ENCODE measurements at regions not wholly inside any gene's neighbourhood (a gene's known extent, or its start where the extent isn't known, plus 50 kb on each side); places are given as distances from the start of the nearest gene placed in this dataset.

- no peak overlapping the region for H2AFZ ChIP-seq (ENCODE audit: low read depth, low read length)
- no peaks in the 10 kb centered on the region for H3K4me1 ChIP-seq (ENCODE audit: insufficient read depth, low read length)
- H3K4me3 ChIP-seq (ENCODE audit: low read length), result no peak overlapping the region
- H3K9me3 ChIP-seq (ENCODE audit: low read length), result no peaks in the 10 kb centered on the region
- H3K36me3 ChIP-seq (ENCODE audit: insufficient read depth, low read length), result no peaks in the 10 kb centered on the region
- H3K27me3 ChIP-seq (ENCODE audit: insufficient read depth, low read length), result peaks cover 4% of the 10 kb centered on the region
These were observed 145.0 kb downstream of the AACS start for GRCh38 chr12:125210104-125210755.

GRCh38 chr12:125211464-125211863 lies 146.2 kb downstream of the AACS start:
- Histone ChIP-seq H3K27me3 (ENCODE audit: insufficient read depth, low read length) (peaks cover 4% of the 10 kb centered on the region), H2AFZ (ENCODE audit: low read depth, low read length) (no peak overlapping the region), H3K36me3 (ENCODE audit: insufficient read depth, low read length) (no peaks in the 10 kb centered on the region), H3K9me3 (ENCODE audit: low read length) (no peaks in the 10 kb centered on the region), H3K4me1 (ENCODE audit: insufficient read depth, low read length) (no peaks in the 10 kb centered on the region), H3K4me3 (ENCODE audit: low read length) (no peak overlapping the region)

- no peaks in the 10 kb centered on the region for H3K36me3 ChIP-seq (ENCODE audit: insufficient read depth, low read length)
- no peak overlapping the region for H2AFZ ChIP-seq (ENCODE audit: low read depth, low read length)
- H3K27me3 ChIP-seq (ENCODE audit: insufficient read depth, low read length), result no peaks in the 10 kb centered on the region
- H3K4me3 ChIP-seq (ENCODE audit: low read length), result no peak overlapping the region
- H3K9me3 ChIP-seq (ENCODE audit: low read length), result no peaks in the 10 kb centered on the region
- no peaks in the 10 kb centered on the region for H3K4me1 ChIP-seq (ENCODE audit: insufficient read depth, low read length)
These were observed 149.1 kb downstream of the AACS start for GRCh38 chr12:125214289-125214688.

- no peaks in the 10 kb centered on the region for H3K9me3 ChIP-seq (ENCODE audit: low read length)
- no peak overlapping the region for H3K4me3 ChIP-seq (ENCODE audit: low read length)
- H3K27me3 ChIP-seq (ENCODE audit: insufficient read depth, low read length), result no peaks in the 10 kb centered on the region
- H3K36me3 ChIP-seq (ENCODE audit: insufficient read depth, low read length), result no peaks in the 10 kb centered on the region
- H3K4me1 ChIP-seq (ENCODE audit: insufficient read depth, low read length), result no peaks in the 10 kb centered on the region
- no peak overlapping the region for H2AFZ ChIP-seq (ENCODE audit: low read depth, low read length)
These were observed 151.5 kb downstream of the AACS start for GRCh38 chr12:125216756-125217155.

- Histone ChIP-seq H2AFZ (ENCODE audit: low read depth, low read length) (no peak overlapping the region), H3K36me3 (ENCODE audit: insufficient read depth, low read length) (no peaks in the 10 kb centered on the region), H3K4me1 (ENCODE audit: insufficient read depth, low read length) (no peaks in the 10 kb centered on the region), H3K27me3 (ENCODE audit: insufficient read depth, low read length) (no peaks in the 10 kb centered on the region), H3K4me3 (ENCODE audit: low read length) (no peak overlapping the region), H3K9me3 (ENCODE audit: low read length) (no peaks in the 10 kb centered on the region)
These were observed 152.1 kb downstream of the AACS start for GRCh38 chr12:125217308-125217707.

- Histone ChIP-seq H3K9me3 (ENCODE audit: low read length) (no peaks in the 10 kb centered on the region), H3K4me3 (ENCODE audit: low read length) (no peak overlapping the region), H3K36me3 (ENCODE audit: insufficient read depth, low read length) (no peaks in the 10 kb centered on the region), H3K4me1 (ENCODE audit: insufficient read depth, low read length) (no peaks in the 10 kb centered on the region), H3K27me3 (ENCODE audit: insufficient read depth, low read length) (no peaks in the 10 kb centered on the region), H2AFZ (ENCODE audit: low read depth, low read length) (no peak overlapping the region)
These were observed 153.7 kb downstream of the AACS start for GRCh38 chr12:125218952-125219351.

- no peaks in the 10 kb centered on the region for H3K9me3 ChIP-seq (ENCODE audit: low read length)
- H3K27me3 ChIP-seq (ENCODE audit: insufficient read depth, low read length), result no peaks in the 10 kb centered on the region
- no peak overlapping the region for H2AFZ ChIP-seq (ENCODE audit: low read depth, low read length)
- H3K36me3 ChIP-seq (ENCODE audit: insufficient read depth, low read length), result no peaks in the 10 kb centered on the region
- no peak overlapping the region for H3K4me3 ChIP-seq (ENCODE audit: low read length)
- H3K4me1 ChIP-seq (ENCODE audit: insufficient read depth, low read length), result no peaks in the 10 kb centered on the region
These were observed 155.4 kb downstream of the AACS start for GRCh38 chr12:125220404-125221273.

- no peaks in the 10 kb centered on the region for H3K36me3 ChIP-seq (ENCODE audit: insufficient read depth, low read length)
These were observed 156.4 kb downstream of the AACS start for GRCh38 chr12:125221602-125222001.

GRCh38 chr12:125222876-125223275 lies 157.6 kb downstream of the AACS start:
- H2AFZ ChIP-seq (ENCODE audit: low read depth, low read length), result no peak overlapping the region
- no peaks in the 10 kb centered on the region for H3K27me3 ChIP-seq (ENCODE audit: insufficient read depth, low read length)
- no peaks in the 10 kb centered on the region for H3K9me3 ChIP-seq (ENCODE audit: low read length)
- H3K4me3 ChIP-seq (ENCODE audit: low read length), result no peak overlapping the region
- H3K4me1 ChIP-seq (ENCODE audit: insufficient read depth, low read length), result no peaks in the 10 kb centered on the region
- H3K36me3 ChIP-seq (ENCODE audit: insufficient read depth, low read length), result no peaks in the 10 kb centered on the region

More at GRCh38 chr12:125221602-125222001, 156.4 kb downstream of the AACS start:
- H3K4me3 ChIP-seq (ENCODE audit: low read length), result no peak overlapping the region
- H2AFZ ChIP-seq (ENCODE audit: low read depth, low read length), result no peak overlapping the region
- no peaks in the 10 kb centered on the region for H3K9me3 ChIP-seq (ENCODE audit: low read length)
- H3K27me3 ChIP-seq (ENCODE audit: insufficient read depth, low read length), result no peaks in the 10 kb centered on the region
- no peaks in the 10 kb centered on the region for H3K4me1 ChIP-seq (ENCODE audit: insufficient read depth, low read length)

- H3K4me1 ChIP-seq (ENCODE audit: insufficient read depth, low read length), result no peaks in the 10 kb centered on the region
- H2AFZ ChIP-seq (ENCODE audit: low read depth, low read length), result no peak overlapping the region
- no peaks in the 10 kb centered on the region for H3K9me3 ChIP-seq (ENCODE audit: low read length)
- no peak overlapping the region for H3K4me3 ChIP-seq (ENCODE audit: low read length)
- no peaks in the 10 kb centered on the region for H3K36me3 ChIP-seq (ENCODE audit: insufficient read depth, low read length)
- H3K27me3 ChIP-seq (ENCODE audit: insufficient read depth, low read length), result no peaks in the 10 kb centered on the region
These were observed 160.4 kb downstream of the AACS start for GRCh38 chr12:125225641-125226040.

GRCh38 chr12:125228519-125229260 lies 163.5 kb downstream of the AACS start:
- Histone ChIP-seq H3K27me3 (ENCODE audit: insufficient read depth, low read length) (no peaks in the 10 kb centered on the region), H3K4me3 (ENCODE audit: low read length) (no peak overlapping the region), H3K9me3 (ENCODE audit: low read length) (no peaks in the 10 kb centered on the region), H3K4me1 (ENCODE audit: insufficient read depth, low read length) (no peaks in the 10 kb centered on the region), H2AFZ (ENCODE audit: low read depth, low read length) (no peak overlapping the region), H3K36me3 (ENCODE audit: insufficient read depth, low read length) (no peaks in the 10 kb centered on the region)

- no peaks in the 10 kb centered on the region for H3K27me3 ChIP-seq (ENCODE audit: insufficient read depth, low read length)
- H3K4me3 ChIP-seq (ENCODE audit: low read length), result no peak overlapping the region
- no peaks in the 10 kb centered on the region for H3K36me3 ChIP-seq (ENCODE audit: insufficient read depth, low read length)
- no peaks in the 10 kb centered on the region for H3K4me1 ChIP-seq (ENCODE audit: insufficient read depth, low read length)
- no peaks in the 10 kb centered on the region for H3K9me3 ChIP-seq (ENCODE audit: low read length)
- H2AFZ ChIP-seq (ENCODE audit: low read depth, low read length), result no peak overlapping the region
These were observed 164.8 kb downstream of the AACS start for GRCh38 chr12:125229878-125230530.

GRCh38 chr12:125233319-125233718 lies 168.1 kb downstream of the AACS start:
- H3K9me3 ChIP-seq (ENCODE audit: low read length), result no peaks in the 10 kb centered on the region
- H3K36me3 ChIP-seq (ENCODE audit: insufficient read depth, low read length), result no peaks in the 10 kb centered on the region
- no peak overlapping the region for H3K4me3 ChIP-seq (ENCODE audit: low read length)
- H2AFZ ChIP-seq (ENCODE audit: low read depth, low read length), result no peak overlapping the region
- H3K4me1 ChIP-seq (ENCODE audit: insufficient read depth, low read length), result no peaks in the 10 kb centered on the region
- H3K27me3 ChIP-seq (ENCODE audit: insufficient read depth, low read length), result no peaks in the 10 kb centered on the region
